Stimulated activated naive CD8-positive, alpha-beta T cell treated with anti-CD3 and anti-CD28 coated beads, Interleukin-15, Interleukin-2, amounts not matched to agents 100 U/mL and 50 U/mL, for 24 hours (primary cell): ENCODE measurements at regions not wholly inside any gene's neighbourhood (a gene's known extent, or its start where the extent isn't known, plus 50 kb on each side); places are given as distances from the start of the nearest gene placed in this dataset.
A peak's percentile ranks its signal among the peaks of the same experiment; 100 is the strongest.
"Not testable (repeated sequence)": the region's sequence is repeated elsewhere in the genome, so short reads cannot be mapped to it uniquely, and the experiment has no call there.

ENCODE experiments used
- ATAC-seq: fragments of 150-1000 bp; cut with Tn5 transposase; one replicate; pipeline ENCODE4 v1.10.0; 2021
- DNase-seq: peaks from one replicate; pipeline ENCODE4 v3.0.0; 2021

- DNase-seq, ATAC-seq: not testable (repeated sequence)
These were observed 141.4 kb downstream of the SPRY1 start for GRCh38 chr4:123537906-123538402.

- ATAC-seq = no peak
- no peak for DNase-seq
These were observed 149.3 kb downstream of the SPRY1 start for GRCh38 chr4:123545667-123546572.

- DNase-seq = no peak
- no peak for ATAC-seq
These were observed 150.0 kb downstream of the SPRY1 start for GRCh38 chr4:123546573-123547060.

GRCh38 chr4:123547216-123548165 is 150.9 kb downstream of the SPRY1 start:
- no peak for DNase-seq
- ATAC-seq = no peak

- ATAC-seq = no peak
- DNase-seq = no peak
These were observed 156.7 kb downstream of the SPRY1 start for GRCh38 chr4:123553279-123553678.

- no peak for ATAC-seq
These were observed 157.4 kb downstream of the SPRY1 start for GRCh38 chr4:123553733-123554637.

GRCh38 chr4:123554801-123555232 is 158.2 kb downstream of the SPRY1 start:
- DNase-seq (no peak), ATAC-seq (no peak)

More at GRCh38 chr4:123553733-123554637, 157.4 kb downstream of the SPRY1 start:
- no peak for DNase-seq

GRCh38 chr4:123555233-123555806 is 158.7 kb downstream of the SPRY1 start:
- ATAC-seq (no peak), DNase-seq (no peak)

- ATAC-seq (no peak), DNase-seq (no peak)
These were observed 159.2 kb downstream of the SPRY1 start for GRCh38 chr4:123555807-123556273.

- DNase-seq (no peak), ATAC-seq (no peak)
These were observed 159.9 kb downstream of the SPRY1 start for GRCh38 chr4:123556526-123556925.

GRCh38 chr4:123557857-123558536 is 161.4 kb downstream of the SPRY1 start:
- ATAC-seq = no peak
- no peak for DNase-seq

- DNase-seq (no peak), ATAC-seq (no peak)
These were observed 162.3 kb downstream of the SPRY1 start for GRCh38 chr4:123558865-123559264.

GRCh38 chr4:123559955-123560871 is 163.6 kb downstream of the SPRY1 start:
- DNase-seq (no peak), ATAC-seq (no peak)

- ATAC-seq (no peak), DNase-seq (no peak)
These were observed 164.9 kb downstream of the SPRY1 start for GRCh38 chr4:123561525-123561924.

GRCh38 chr4:123562994-123563750 is 166.6 kb downstream of the SPRY1 start:
- ATAC-seq (no peak), DNase-seq (no peak)

GRCh38 chr4:123564758-123565346 is 168.3 kb downstream of the SPRY1 start:
- DNase-seq = peak; percentile 47
- peak; percentile 100 for ATAC-seq

- DNase-seq (no peak), ATAC-seq (no peak)
These were observed 172.3 kb downstream of the SPRY1 start for GRCh38 chr4:123568936-123569335.

- ATAC-seq = no peak
These were observed 172.9 kb downstream of the SPRY1 start for GRCh38 chr4:123569541-123569940.

More at GRCh38 chr4:123569541-123569940, 172.9 kb downstream of the SPRY1 start:
- DNase-seq = no peak
